G401 (cell line): ENCODE measurements at regions not wholly inside any gene's neighbourhood (a gene's known extent, or its start where the extent isn't known, plus 50 kb on each side); places are given as distances from the start of the nearest gene placed in this dataset.

Experiments
- DNase-seq: peaks from one replicate; pipeline ENCODE4 v3.0.0-alpha.2; 2015; ENCODE audit warnings: low spot score
- in situ Hi-C: cut with HindIII; loops from 2 replicates; pipeline ENCODE4 v1.10.0; 2016; ENCODE audit warnings: low sequenced_read_pairs, mixed read lengths

DNA sequence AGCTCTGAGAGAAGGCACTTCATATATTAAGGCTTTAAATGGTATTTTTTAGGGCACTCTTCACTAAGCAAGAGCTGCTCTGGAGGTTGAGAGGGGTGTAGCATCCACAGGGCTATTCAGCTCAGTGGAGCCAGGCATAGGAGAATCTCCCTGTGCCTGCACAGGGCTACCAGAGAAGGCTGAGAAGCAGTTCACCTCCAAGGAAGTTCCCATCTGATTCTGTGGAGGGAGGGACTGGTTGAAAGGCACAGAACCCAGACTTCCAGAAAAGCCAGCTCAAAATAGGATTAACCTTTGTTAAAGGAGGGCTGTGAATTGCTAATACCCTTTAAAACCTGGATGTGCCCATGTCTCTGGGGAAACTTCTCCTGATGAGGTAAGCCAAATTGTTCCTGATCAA lies 304.5 kb downstream of the TTLL7 start:
- in situ Hi-C loops, result no loop called here
- DNase-seq, result no peak

DNA sequence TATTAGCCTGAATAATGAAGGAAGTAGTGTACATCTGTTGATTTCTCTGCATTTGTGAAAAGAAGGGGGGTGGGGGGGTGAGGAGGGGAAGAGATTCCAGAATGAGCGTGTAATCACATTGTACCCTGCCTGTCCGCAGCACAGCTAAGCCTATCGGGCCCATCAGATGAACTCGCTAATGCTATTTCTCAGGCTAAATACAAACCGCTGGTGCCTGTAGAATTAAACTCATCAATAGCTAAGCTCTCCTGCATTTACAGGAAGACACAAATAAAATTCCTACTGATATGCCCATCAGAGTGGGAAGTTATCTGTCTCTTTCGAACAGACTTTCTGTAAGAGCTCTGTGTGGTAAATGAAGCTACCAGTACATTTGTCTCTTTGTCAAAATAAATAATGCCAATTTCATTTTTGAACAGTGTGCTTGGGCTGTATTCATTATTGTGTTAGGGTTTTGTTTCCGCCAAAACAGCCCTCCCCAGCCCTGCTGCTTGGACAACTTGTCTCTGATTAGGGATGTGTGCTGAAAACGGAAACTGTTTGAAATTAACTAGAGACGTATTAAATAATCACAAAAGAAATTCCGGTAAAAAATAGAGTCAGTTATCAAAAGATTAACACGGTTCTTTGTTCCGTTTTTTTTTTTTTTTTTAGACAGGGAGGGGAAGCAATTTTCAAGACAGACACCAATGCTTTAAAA lies 305.4 kb downstream of the TTLL7 start:
- in situ Hi-C loops, result no loop called here
- no peak for DNase-seq

DNA sequence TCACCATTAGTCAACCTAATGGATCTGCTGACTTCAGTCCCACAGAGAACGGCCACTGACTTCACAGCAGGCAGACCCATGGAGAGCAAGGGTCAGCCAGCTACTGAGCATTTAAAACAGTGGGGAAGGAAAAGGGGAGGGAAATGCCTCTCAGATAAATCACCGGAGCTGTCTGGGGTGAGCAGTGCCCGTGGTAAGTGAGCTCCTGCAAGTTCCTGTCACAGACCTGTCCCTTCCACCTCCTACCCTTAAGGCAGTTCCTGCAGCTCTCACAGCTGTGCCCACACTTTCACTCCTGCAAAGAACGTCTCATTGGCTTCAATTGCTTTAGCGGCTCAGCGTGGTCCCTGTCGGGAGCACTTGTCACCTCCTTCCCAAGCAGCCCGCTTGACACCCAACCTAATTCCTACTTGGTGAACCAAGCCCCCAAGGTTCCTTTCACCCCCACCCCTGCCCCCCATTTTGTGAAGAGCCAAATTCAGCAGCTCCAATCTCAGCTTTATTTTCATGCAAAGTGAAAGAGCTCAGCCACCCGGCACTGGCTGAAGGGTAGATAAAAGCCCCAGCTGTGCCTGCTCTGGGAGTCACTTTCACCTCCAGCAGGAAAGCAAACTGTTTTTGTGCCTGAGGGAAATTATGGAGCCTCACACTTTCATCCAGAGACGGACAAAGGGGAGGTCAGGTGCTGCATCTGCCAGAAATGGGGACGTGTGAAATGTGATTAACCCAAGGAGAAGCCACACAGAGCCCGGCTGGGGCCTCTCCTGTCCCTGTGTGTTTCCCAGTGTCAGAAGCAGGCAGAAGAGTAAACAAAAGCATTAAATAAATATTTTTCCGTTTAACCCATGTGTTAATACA lies 306.2 kb downstream of the TTLL7 start:
- in situ Hi-C loops, result no loop called here
- no peak for DNase-seq

DNA sequence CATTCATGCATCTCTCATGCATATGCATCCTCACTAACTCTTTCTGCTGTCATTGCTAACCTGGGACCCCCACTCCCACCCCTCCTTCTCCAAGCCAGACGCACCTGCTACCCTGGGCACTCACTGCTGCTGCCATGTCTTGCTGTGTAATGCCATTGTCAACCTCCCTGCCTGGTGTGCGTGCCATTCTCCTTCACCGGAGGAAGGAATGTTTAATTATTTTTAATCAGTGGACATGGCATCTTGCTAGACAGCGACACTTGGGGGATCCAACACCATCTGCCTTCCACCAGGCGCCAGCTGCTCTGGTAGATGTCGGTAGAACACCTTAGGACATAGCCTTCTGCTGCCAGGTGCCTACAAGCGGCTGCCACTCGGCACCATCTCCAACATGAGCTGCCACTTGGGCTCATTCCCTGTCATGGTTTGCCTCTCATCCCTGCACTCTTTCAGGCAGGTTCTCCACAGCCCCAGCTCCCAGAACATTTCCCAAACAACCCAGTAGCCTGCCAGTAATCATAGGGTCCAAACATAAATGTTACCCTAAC lies 306.9 kb downstream of the TTLL7 start:
- in situ Hi-C loops, result no loop called here
- DNase-seq, result peak; percentile 43

DNA sequence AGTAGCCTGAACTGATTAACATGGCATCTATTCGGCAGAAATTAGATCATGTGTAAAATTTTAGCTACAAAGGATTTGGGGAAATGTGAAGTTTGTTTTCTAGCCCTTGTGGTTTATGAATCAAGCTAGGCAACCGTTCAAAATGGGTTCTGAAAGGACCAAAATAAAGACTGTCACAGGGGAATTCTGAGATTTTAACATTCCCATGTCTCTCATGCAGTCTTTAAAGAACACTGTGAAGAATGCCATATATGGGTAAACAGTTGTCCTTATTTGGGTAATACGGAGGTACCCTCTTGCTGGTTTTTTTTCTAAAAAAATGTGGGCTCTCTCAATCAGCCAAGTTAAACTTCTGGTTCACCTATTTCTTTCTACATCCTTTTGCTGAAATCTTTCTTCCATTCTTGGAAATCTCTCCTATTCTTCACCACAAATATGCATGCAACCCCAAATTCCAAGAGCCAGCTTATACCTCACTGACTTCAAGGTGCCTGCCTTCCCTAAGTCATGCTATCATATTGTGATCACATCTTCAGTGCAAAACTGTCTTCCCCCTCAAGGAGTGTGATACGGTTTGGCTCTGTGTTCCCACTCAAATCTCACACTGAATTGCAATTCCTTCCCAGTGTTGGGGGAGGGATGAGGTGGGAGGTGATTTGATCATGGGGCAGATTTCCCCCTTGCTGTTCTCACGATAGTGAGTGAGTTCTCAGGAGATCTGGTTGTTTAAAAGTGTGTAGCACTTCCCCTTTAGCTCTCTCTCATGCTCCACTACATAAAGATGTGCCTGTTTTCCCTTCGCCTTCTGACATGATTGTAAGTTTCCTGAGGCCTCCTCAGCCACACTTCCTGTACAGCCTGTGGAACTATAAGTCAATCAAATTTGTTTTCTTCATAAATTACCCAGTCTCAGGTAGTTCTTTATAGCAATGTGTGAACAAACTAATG lies 308.7 kb downstream of the TTLL7 start:
- in situ Hi-C loops, result no loop called here
- no peak for DNase-seq

DNA sequence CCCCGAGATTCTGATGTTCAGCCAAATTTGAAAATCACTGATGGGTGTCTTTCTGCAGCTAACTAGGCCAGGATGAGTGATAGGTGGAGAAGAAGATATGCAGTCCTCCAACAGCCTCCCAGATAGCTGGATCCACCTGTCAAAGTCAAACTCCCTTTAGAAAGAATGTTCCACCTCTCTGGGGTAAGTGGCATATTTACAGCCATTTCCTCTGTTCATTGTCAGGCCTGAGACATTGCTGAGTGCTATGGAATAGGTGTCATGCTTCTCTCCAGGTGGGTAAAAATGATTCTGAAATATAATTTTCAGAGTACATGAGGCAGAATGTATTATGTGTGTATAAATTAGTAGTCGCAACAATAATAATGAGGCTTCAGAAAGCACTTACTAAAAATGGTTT lies 316.8 kb downstream of the TTLL7 start:
- in situ Hi-C loops, result no loop called here
- DNase-seq, result no peak

DNA sequence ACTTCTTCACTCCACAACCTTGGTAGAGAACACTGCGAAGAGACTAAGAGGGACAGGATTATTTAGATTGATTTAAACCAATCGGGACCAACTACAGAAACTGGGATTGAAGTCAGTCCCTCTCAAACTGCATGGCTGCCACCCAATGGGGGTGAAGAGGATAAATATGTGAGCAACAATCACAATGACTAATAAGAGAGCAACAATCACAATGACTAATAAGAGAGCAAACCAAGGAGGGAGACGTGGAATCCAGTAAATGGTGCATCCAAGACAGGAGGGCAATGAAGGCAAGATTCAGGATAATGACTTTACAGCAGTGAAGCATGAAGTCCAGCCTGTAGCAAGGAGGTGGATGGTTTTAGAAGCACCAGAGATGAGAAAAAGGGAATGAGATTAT lies 322.8 kb downstream of the TTLL7 start:
- in situ Hi-C loops, result no loop called here

DNA sequence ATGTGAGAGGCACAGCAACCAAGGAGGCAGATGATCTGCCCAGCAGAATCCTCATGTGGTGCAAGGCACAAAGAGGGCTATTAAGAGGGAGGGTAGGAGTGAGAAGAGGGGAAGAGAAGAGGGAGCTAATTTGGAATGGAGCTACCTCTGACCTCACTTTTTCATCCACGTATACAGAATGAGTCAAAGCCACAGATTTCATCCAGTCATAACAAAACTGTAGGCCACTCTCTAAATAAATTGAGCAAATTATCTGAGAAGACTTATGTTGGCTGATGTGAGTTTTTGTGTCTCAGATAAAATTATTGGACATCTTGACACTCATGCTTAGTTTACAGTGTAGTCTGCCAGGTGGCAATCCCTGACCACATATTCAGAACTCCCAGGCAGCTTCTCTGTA lies 325.6 kb downstream of the TTLL7 start:
- in situ Hi-C loops, result no loop called here
- no peak for DNase-seq

More for the DNA sequence above, 322.8 kb downstream of the TTLL7 start:
- no peak for DNase-seq

DNA sequence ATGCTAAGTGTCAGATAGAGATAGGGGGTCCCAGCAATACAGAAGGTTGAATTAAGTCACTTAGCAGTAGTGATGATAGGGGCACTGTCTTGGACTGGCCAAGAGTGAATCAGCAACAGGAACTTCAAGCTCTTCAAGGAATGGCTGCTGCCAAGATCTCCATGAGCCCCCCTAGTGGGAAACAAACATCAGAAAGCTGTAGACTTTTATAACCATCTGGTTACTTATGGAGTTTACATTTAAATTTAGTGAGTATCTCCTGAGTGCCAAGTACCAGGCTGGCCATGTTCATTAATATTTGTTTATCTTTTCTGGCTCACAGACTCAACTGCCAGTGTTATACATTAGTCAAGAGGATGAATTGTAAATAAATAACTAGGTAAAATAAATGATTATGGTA lies 327.3 kb downstream of the TTLL7 start:
- in situ Hi-C loops, result no loop called here
- no peak for DNase-seq

DNA sequence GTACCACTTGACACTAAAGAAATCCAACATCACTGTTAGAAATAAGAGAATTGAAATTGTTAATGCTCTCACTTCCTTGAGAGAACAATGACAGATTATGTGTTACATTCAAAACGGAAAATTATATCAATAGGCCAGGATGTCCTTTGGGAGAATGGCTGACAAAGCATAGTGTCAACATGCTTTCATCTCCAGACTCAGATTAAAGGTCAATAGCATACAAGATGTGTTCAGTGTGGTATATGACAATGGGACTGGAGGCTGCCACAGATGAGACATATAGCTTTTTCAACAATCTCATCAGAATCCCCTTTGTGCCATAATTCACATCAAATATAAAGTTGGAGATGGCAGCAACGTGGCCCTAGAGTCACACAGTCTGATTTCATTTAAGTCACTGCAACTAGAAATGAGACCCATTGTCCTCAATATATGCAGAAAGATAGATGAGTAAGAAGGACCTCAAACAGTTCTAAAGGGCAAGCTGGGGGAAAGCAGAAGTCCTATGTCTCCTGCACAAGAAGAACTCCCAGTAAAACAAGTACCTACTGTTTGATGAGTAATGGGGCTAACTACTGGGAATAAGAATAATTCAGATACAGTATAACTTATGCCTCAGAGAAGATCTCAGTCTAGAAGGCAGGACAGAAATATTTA lies 327.9 kb downstream of the TTLL7 start:
- in situ Hi-C loops, result no loop called here

DNA sequence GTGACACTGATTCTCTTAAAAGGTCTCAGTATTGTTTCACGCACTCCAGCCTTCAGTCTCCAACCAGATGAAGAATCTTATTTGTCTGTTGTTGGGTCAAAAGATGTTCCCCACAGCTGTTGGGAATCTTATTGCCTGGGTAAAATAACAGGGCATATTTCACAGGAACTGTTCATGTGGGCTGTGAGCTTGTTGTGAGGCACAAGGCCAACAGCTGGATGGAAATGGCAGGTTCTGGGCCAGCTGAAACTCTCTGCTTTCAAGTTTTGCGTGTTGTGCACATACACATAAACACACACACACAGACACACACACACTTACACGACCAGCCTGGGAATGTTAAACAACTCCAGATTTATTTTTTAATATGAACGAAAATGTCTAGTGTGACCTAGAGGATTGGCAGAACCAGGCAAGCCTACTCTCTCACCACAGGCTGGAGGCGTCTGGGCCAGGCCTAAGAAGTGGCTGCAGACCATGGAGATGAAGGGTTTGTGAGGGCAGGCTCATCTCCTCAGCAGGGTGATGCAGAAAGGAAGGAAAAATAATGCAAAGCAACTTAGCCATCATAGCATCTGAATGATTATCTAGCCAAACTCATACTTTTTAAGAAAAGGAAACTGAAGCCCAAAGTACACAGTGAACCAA lies 357.0 kb downstream of the TTLL7 start:
- in situ Hi-C loops, result no loop called here
- no peak for DNase-seq

More for the DNA sequence above, 327.9 kb downstream of the TTLL7 start:
- DNase-seq, result no peak

DNA sequence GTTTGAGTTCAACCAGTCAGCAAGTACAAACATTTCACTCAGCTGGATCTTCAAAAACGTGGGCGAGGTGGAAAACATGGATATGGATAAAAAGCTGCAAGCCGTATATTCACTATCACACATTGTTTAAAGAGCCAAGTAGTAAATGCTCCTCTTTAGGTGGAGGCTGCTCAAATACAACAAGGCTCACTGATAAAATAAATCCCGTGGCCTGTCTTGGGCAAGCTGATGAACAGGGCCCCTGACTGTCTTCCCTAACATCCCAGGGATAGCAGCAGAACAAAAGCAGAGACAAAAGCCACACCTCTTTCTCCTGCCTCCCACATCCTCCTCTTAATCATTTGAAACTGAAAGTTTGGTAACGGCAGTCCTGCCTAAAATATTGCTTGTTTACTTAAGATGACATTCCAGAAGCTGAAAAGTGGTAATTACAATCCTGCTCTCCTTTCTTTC lies 357.7 kb downstream of the TTLL7 start:
- DNase-seq, result no peak
- in situ Hi-C loops, result no loop called here

DNA sequence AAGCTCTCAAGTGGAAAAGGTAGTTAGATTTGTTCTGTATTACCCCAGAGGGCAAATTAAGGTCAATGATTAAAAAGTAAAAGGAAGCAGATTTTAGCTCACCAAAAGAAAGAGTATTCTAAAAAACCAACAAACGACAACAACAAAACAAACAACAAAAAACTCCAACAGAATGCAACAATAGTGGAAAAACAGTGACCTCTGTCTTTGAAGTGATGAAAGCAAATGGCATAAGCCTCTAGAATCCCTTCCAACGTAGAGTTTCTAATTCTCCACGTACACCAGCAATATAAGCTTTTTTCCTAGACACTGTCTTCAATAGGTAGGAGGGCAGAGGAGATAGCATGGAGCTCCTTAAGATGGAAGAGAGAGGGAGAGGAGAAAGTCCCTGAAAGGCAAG lies 359.1 kb downstream of the TTLL7 start:
- no peak for DNase-seq
- in situ Hi-C loops, result no loop called here

DNA sequence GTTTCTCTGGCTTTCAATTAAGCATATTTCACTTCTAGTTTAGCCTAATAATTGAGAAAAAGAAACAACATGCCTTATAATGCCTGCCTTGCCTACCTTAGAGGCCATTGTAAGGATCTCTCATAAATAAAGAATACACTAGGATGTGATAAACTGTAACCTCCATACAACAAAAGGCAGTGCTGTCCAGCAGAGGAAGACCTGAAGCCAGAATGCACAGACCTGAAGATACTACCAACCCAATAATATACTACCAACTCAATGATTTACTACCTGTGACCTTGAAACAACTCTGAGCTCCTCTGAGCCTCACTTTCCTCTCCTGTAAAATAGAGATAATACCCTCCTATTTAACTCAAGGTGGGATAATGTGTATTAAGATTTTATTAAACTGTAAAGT lies 361.3 kb downstream of the TTLL7 start:
- DNase-seq, result no peak

DNA sequence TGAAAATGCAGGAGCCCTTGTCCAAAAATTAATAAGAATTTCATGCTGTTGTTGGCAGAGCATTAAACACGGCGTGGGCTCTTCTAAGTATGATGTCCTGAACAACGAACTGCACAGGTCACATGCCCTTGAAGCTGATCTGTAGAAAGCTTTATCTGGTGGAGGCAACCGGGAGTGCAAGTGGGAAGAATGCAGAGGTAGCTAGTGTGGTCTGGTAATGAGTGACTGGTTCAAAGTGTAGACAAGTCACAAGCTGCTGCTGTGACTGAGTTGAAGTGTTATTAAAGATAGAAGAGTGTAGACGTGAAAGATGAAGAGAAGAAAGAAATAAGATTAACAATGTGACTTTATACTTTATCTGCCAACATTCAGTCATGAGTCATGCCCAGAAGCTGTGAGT lies 361.9 kb downstream of the TTLL7 start:
- in situ Hi-C loops, result no loop called here
- DNase-seq, result no peak

More for the DNA sequence above, 361.3 kb downstream of the TTLL7 start:
- in situ Hi-C loops, result no loop called here

DNA sequence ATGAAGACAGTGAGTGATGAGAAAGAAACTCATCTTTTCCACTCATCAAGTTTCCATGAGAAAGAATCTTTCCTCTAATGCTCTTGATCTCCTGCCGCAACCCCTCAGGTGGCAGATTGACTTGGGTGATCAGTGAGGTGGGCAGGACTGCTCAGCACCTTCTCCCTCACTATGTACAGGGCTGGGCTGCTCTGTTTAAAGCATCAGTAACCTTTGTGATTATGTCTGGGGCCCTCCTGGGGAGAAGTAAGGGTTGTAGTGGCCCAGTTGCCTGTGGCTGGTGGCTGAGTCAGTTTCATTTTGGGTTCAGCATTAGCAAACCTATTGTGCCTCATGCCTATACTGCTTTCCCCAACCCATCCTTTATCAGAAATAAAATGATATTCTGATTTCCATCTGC lies 366.0 kb downstream of the TTLL7 start:
- no peak for DNase-seq
- in situ Hi-C loops, result no loop called here

DNA sequence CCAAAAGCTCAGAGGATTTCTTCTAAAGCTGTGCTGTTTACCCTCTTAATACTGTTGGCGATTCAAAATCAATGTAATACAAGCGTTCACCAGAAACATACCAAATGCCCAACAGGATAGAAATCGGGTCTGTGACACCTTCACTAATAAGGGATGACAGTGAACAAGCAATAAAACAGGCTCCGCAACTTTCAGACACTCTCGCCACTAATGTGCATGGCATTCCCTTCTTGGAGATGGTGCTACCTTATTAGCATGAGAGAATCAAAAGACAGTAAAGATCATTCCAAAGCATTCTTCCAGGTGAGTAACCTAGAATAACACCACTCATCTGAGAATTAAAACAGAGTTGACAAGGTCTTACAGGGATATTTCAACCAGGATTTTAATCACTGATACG lies 367.1 kb downstream of the TTLL7 start:
- in situ Hi-C loops, result no loop called here
- no peak for DNase-seq

DNA sequence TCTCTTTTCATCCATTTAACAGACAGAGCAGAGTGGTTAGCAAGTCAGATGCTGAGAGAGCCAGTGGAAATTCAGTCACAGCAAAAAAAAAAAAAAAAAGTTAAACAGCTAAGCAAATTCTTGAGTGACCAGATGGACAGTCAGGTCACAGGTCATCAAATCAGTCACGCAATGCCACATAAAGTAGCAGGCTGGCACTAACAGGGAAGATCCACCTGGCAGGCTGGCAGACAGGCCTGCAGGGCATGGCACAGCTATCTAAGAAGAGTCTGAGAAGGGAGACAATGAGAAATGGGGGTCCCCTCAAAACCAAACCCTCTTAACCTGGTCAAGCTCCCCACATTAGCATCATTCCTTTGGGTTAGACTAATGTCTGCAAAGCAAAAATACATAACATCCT lies 371.9 kb downstream of the TTLL7 start:
- in situ Hi-C loops, result no loop called here

More for the DNA sequence above, 371.9 kb downstream of the TTLL7 start:
- peak; percentile 35 for DNase-seq
